CD4-positive, alpha-beta T cell treated with Interleukin-4 for 1 hour (primary cell): ENCODE measurements at regions not wholly inside any gene's neighbourhood (a gene's known extent, or its start where the extent isn't known, plus 50 kb on each side); places are given as distances from the start of the nearest gene placed in this dataset.
"Not testable (repeated sequence)": the region's sequence is repeated elsewhere in the genome, so short reads cannot be mapped to it uniquely, and the experiment has no call there.

Source experiments
- DNase-seq, 2 donors: peaks; one replicate each; pipeline ENCODE4 v3.0.0-alpha.2; 2020 to 2022

GRCh38 chr11:21933095-21933494 lies 259.8 kb upstream of the ANO5 start:
- DNase-seq = no peak

GRCh38 chr11:21944577-21944976 lies 248.3 kb upstream of the ANO5 start:
- no peak for DNase-seq

GRCh38 chr11:21948876-21949275 lies 244.0 kb upstream of the ANO5 start:
- DNase-seq = no peak

- no peak for DNase-seq
Measured at GRCh38 chr11:21949763-21950413, 243.0 kb upstream of the ANO5 start.

DNA sequence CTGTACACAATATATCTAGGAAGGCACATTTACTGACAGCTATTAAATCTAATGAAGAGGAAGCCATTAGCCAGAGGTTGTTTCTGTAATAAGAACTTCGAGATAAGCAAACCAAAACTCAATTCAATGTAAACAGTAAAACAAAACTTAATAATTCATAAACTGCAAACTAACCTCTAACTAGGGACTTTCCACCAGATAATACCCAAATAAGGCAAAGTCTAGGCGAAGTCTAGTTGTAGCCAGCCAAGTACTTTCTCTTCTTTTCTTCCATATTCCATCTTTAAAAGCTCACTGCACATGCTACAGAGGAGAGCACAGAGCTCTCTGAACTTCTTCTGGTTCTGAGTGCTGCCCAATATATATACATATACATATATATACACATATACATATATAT lies 229.9 kb upstream of the ANO5 start:
- DNase-seq = no peak

GRCh38 chr11:21965221-21965620 lies 227.7 kb upstream of the ANO5 start:
- DNase-seq = no peak

GRCh38 chr11:21968702-21969101 lies 224.2 kb upstream of the ANO5 start:
- no peak for DNase-seq

DNA sequence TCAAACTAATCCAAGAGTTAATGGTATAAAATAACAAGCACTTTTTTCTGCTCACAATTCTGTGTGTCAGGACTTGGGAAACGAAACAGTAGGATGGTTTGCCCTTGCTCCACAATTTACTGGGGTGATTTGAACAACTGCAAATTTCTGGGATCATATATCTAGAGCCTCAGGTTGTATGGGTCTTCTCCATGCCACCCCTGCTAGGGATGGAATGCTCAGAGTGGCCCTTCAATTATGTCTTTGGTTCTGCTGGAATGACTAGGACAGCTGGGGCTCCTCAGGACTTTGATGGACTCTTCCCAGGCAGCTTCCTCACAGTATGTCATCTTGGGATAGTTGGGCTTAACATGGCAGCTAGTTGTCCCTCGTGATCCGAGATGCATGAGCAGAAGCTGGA lies 223.0 kb upstream of the ANO5 start:
- DNase-seq = no peak

DNA sequence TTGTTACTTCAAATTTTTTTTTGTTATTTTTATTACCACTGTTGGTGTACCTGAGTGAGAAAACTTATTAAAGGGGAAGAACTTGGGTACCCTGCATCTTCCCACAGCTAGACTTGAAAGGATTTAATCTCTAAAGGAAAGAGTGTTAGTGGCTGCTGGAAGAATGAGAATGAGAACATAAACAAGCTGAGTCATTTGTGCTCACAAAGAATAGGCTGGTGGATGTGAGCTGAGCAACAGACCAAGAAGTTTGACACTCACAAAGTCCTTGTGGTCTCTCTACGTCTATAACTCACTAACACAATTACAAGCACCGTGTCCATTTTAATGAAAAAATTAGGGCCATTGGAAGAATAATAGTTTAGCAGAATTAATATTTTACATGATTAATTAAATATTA lies 217.6 kb upstream of the ANO5 start:
- DNase-seq = no peak

- DNase-seq = no peak
Measured at GRCh38 chr11:21976210-21976609, 216.7 kb upstream of the ANO5 start.

DNA sequence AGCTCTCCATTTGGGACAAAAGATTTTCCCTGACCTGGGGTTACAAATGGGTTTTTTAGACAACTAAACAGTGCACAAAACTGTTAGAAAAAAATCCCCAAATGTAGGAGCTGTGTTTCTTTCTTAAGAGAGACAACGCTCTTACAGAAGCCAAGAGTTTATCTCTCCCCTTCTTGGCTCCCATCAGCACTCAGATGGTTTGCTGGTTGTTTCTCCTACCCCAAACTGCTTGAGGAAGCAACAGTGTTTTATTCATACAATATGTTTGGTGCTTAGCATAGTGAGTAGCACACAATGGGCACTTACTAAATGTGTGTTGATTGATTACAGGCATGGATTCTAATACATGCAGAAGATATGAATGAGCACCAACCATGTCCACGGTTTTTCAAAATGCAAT lies 209.5 kb upstream of the ANO5 start:
- no peak for DNase-seq

- no peak for DNase-seq
Measured at GRCh38 chr11:21986361-21986760, 206.5 kb upstream of the ANO5 start.

- DNase-seq = no peak
Measured at GRCh38 chr11:21987261-21987660, 205.6 kb upstream of the ANO5 start.

- no peak for DNase-seq
Measured at GRCh38 chr11:21988477-21988876, 204.4 kb upstream of the ANO5 start.

DNA sequence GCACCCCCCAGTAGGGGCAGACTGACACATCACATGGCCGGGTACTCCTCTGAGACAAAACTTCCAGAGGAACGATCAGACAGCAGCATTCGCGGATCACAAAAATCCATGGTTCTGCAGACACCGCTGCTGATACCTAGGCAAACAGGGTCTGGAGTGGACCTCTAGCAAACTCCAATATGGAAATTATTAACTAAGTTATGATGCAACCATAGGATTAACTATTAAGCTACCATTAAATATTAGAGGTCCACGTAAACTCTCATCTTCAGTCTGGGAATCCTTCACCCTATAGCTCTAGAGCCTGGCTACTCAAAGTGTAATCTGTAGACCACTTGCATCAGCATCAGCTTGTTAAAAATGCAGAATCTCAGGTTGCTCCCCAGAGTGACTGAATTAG lies 191.1 kb upstream of the ANO5 start:
- DNase-seq = not testable (repeated sequence)

GRCh38 chr11:22006901-22007300 lies 186.0 kb upstream of the ANO5 start:
- no peak for DNase-seq

DNA sequence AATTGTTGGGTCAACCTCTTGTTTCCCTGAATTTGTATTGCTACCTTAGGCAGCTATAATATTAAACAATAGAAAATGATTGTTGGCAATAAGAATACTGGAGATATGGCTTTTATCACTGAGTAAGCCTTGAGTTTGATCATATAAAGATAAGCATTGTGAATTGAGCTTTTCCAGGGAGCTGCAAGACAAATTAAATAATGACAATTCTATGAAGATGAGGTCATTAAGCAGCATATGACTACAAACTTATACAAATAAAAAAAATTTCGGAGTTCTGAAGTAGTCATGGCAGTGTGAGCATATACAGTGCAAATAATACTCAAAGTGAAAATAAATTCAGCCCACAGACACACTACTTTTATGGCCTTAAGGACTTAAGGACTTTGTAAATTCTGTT lies 161.1 kb upstream of the ANO5 start:
- no peak for DNase-seq

DNA sequence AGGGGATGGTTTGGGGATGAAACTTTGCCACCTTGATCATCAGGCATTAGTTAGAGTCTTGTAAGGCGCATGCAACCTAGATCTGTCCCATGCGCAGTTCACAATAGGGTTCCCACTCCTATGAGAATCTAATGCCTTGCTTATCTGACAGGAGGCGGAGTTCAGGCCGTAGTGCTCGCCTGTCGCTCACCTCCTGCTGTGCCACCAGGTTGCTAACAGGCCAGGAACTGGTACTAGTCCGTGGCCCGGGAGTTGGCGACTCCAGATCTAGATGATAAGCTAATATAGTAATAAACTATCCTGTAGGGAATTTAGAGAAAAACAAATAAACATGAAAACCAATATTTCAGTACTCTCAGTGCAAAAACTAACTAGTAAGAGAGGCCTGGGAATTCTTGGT lies 155.4 kb upstream of the ANO5 start:
- no peak for DNase-seq

- DNase-seq = no peak
Measured at GRCh38 chr11:22041039-22041438, 151.8 kb upstream of the ANO5 start.

DNA sequence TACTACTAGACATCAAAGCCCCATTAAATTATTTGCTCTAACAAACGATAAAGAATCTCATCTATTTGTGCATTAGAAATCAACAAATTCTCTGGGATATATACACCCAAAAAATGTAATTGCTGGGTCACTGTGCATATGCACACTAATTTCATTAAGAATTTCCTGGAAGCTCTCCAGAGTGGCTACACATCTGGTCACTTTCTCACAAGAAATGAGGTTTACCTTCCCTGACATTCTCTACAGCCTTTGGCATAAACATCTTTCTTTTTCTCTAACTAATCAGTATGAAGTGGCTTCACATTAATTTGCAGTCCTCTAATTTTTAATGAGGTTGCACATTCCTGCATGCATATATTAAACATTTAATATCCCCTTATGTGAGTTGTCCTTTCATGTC lies 150.8 kb upstream of the ANO5 start:
- no peak for DNase-seq

DNA sequence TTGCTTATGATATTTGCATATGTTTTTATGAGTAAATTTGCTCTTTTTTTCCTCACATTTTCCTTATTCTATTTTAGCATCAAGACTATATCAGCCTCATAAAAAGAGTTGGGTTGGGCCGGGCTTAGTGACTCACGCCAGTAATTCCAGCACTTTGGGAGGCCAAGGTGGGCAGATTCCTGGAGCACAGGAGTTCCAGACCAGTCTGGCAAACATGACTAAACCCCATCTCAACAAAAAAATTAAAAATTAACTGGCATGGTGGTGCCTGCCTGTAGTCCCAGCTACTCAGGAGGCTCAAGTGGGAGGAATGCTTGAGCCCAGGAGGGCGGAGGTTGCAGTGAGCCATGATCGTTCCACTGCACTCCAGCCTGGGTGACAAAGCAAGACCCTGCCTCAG lies 148.8 kb upstream of the ANO5 start:
- DNase-seq = no peak

DNA sequence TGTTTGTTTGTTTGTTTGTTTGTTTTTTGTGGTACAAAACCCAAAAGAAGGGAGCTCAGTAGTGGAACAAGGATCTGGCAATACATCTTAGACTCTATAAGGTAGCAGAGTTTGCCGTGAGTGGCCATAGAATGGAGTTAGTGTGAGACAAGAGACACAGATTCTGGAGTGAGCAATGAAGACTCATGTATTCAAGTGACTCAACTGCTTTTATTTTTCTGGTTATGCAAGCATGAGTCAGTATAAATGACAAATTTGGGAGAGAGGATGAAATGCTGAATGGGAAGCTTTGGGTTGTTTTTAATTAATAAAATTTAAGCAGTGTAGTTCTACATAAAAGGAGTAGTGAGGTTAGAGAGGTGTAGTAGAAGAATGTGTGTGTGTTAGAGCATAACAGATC lies 143.6 kb upstream of the ANO5 start:
- DNase-seq = no peak

- DNase-seq = no peak
Measured at GRCh38 chr11:22065472-22065871, 127.4 kb upstream of the ANO5 start.

DNA sequence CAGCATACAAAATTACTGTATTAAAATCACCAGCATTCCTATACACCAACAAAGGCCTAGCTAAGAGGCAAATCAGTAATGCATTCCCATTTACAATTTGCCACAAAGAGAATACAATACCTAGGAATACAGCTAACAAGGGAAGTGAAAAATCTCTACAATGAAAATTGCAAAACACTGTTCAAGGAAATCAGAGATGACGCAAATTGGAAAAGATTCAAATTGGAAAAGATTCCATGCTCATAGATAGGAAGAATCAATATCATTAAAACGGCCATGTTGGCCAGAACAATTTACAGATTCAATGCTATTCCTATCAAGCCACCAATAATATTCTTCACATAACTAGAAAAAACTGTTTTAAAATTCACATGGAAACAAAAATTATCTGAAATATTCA lies 123.0 kb upstream of the ANO5 start:
- no peak for DNase-seq

DNA sequence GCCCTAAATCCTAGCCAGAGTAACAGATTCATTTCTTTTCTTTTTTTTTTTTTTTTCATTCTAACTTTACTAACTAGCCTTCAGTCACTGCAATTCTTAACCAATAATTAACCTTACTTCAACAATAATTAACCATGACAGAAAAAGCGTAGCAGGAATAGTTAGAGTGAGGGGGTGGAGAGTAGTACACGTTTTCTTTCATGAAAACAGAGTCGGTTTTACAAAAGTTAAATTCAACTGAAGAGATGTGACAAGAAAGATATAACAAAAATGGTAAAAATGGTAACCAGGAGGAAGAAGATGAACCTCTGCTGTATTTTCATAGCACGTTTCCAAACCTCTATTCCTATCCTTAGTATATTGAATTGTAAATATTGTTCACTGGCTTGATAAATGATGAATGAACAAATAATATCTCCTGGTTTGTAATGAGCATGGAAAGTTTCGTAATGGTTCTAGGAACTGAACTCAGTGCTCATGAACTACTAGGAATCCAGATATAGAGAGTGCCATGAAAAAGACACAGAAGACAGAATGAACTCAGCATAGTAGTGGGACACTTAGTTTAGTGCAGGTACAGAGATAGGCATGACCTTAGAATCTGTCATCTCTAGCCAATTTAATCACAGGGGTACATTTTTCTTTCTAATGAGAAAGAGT lies 116.5 kb upstream of the ANO5 start:
- DNase-seq = no peak
